COLO668 (cell line): ENCODE measurements at regions not wholly inside any gene's neighbourhood (a gene's known extent, or its start where the extent isn't known, plus 50 kb on each side); places are given as distances from the start of the nearest gene placed in this dataset.
"Not testable (repeated sequence)": the region's sequence is repeated elsewhere in the genome, so short reads cannot be mapped to it uniquely, and the experiment has no call there.

Experiments
- DNase-seq: peaks from one replicate; lab custom pipeline; 2025; ENCODE audit not compliant: unreplicated experiment; lab: John Stamatoyannopoulos, UW

DNA sequence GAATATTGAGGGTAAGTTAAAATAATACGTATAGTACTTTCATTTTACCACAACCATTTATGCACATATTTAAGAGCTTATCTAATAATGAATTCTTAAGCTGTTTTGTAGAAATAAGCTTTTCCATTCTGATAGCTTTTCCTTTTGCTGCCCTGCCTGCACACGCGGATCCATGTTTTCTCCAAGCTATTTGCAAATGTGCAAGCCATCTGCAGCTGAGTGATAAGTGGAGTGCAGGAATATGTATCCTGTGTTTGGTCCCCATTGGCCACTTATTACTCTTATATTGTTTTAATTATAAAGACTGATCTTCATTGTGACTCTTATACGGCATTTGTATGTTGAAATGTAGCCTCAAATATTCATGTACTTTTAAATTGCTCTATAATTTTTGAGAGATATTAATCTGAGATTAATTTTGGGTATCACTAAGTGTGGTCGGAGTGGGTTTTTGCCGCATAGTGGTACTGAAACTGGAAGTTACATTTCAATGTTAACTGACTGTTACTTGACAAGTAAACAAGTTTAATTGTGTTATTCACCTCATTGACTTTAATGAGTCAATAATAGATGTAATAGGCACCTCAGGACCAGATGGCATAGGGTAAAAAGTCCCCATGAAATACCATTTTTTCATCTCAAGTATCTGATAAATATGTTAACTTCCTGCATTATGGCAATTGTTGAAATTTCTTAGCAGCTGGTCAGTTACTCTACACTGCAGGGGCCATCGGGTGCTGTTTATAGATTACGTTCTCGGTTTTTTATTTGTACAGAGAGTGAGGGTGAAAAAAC lies 1567.4 kb downstream of the EFNB2 start:
- no peak for DNase-seq

DNA sequence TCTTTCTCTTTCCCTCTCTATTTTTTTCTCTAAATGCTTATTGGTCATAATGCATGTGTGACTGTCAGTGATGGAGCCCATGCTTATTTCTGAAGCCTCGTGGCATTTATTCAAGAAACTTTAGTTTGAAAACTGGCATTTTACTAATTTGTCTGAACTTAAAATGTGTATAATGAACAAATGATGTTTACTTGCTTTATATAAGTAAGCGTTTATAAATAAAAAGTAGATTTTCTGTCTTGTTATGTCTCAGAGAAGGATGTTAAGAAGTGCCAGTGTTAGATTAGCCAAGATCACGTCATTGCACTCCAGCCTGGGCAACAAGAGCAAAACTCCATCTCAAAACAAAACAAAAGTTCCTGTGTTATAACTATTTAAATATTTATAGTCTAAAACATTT lies 1568.1 kb downstream of the EFNB2 start:
- DNase-seq = no peak

- DNase-seq = no peak
Measured at GRCh38 chr13:104962411-104962810, 1573.1 kb downstream of the EFNB2 start.

DNA sequence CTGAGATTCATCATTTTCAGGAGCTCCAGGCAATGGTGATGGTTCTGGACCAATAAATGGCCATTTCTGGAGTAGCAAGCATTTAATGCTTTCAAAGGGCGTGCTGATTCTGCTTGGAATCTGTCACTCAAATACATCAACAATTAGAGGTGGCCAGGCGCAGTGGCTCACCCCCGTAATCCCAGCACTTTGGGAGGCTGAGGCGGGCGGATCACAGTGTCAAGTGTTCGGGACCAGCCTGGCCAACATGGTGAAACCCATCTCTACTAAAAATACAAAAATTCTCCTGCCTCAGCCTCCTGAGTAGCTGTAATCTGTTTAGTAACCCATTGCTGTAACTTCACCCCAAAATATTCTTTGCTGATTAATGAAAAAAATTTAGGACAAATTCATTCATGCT lies 1574.2 kb downstream of the EFNB2 start:
- no peak for DNase-seq

GRCh38 chr13:104954210-104954609 lies 1581.3 kb downstream of the EFNB2 start:
- no peak for DNase-seq

DNA sequence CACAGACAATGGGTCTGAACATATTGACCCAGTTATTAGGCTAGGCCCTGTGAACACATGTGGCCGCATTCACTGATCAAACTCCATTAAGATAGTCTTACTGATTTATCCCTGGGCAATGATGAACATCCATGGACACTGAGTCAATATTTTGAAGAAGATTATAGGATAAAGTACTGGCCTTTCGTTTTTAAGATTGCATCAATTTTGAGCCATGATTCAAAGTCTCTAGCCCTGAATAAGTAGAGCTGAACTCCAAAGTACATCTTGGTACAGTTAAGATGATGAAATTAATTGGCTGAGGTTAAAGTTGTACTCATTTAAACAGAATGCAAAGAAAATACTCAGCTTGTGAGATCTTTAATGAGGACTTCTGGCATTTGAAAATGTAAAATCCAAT lies 1581.9 kb downstream of the EFNB2 start:
- DNase-seq = no peak

GRCh38 chr13:104949840-104950740 lies 1585.4 kb downstream of the EFNB2 start:
- no peak for DNase-seq

- no peak for DNase-seq
Measured at GRCh38 chr13:104944176-104944575, 1591.3 kb downstream of the EFNB2 start.

DNA sequence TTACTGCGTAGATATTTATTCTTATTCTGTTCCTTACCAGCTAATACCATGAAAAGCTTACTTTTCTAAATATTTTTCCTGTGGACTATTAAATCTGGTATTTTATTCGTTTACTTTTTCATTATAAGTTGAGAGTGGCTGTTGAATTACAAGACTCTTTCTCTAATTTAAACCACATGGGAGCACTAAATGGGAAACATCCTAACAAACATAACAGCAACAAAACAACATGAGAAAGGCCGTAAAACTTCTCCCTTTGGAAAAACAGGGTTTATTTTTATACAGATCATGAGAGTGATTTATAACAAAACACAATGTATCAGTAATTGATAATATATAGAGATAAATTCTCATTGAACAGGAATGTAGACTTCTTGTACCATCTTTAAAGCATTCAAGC lies 1592.1 kb downstream of the EFNB2 start:
- no peak for DNase-seq

GRCh38 chr13:104937881-104938280 lies 1597.6 kb downstream of the EFNB2 start:
- no peak for DNase-seq

GRCh38 chr13:104936304-104936703 lies 1599.2 kb downstream of the EFNB2 start:
- no peak for DNase-seq

- not testable (repeated sequence) for DNase-seq
Measured at GRCh38 chr13:104920513-104920912, 1614.9 kb downstream of the EFNB2 start.

DNA sequence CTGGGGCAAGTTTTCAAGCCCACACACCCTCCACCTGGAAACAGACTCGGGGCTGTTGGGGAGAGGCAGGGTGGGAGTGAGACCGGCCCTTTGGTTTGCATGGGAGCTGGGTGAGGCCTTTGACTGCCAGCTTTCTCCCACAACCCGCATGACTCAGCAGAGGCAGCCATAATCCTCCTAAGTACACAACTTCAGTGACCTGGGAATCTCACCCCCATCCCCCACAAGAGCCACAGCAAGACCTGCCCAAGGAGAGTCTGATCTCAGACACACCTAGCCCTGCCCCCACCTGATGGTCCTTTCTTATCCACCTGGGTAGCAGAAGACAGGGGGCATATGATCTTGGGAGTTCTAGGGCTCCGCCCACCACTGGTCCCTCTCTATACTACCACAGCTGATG lies 1615.4 kb downstream of the EFNB2 start:
- DNase-seq = no peak

DNA sequence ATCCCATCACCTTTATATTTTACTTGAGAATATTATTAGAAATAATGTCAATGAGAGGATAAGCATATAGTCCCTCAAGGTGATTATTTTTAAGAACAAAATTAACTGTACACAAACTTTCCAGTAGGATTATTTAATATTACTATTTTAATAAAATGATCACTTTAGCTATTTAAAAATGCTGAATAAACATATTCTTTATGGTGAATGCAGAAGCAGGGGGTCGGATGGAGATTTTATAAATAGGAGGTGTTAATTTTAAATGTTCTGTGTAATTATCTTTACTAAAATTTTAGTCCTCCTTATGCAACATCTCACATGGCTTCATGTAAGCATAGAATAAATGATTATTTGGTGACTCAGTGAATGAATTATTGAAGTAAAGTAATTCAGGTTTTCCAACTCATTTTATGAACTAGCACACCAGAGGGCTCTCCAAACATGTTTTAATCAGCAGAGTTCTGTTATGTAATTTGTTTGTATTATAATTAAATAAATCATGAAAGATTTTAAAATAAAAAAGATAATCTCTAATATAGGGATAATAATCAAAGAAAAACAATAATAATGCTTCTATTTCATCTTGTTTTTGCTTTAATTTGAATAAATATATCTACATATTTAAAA lies 1635.2 kb downstream of the EFNB2 start:
- DNase-seq = no peak

DNA sequence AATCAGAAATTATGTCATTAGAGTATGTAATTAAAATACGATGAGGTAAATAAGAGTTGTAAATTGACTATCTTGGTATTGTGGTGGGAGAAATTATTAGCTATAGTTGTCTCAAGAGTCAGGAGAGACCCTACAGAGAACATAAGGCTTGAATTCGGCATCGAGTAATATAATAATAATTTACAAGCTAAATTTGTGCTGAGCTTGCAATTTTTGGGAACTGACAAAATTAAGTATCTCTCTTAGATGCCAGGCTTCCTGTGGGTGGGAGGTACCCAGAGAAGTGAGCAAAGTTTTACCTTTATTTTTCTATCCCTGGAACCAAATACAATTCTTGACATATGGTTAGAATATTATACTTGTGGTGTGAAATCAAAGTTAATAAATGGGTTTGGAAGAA lies 1637.0 kb downstream of the EFNB2 start:
- no peak for DNase-seq

- no peak for DNase-seq
Measured at GRCh38 chr13:104895521-104895920, 1639.9 kb downstream of the EFNB2 start.

- DNase-seq = no peak
Measured at GRCh38 chr13:104875038-104875754, 1660.3 kb downstream of the EFNB2 start.

DNA sequence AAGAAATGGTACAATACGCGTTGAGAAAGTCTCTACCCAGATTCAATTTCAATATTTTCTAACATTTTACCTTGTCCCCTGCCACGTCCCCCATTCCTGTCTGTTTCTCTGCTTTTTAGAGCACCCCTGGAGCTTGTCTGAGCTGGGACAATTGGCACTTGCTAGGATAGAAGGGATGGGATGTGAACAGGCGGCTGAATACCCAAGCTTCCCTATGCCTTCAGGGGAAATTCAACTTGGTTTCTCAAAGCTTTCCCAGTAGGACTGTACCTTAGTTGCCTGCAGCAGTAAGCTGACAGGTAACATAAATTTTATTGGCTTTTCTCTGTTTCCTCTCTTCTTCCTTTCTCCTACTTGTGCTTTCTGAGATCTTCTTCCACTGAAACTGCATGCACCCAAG lies 1663.3 kb downstream of the EFNB2 start:
- no peak for DNase-seq

GRCh38 chr13:104871456-104871855 lies 1664.0 kb downstream of the EFNB2 start:
- no peak for DNase-seq

DNA sequence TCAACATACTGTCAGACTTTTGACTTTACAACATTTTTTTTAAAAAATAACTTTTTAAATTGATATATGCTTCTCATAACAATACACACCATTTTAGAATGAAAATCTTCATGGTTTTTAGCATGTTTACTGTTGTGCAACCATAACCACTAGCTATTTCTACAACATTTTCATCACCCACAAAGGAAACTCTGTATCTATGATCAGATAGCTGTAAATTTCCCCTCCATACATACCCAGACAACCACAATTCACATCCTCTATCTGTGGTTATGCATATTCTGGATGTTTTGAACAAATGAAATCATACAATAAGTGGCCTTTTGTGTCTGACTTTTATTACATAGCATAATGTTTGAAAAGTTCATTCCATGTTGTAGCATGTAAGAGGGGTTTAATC lies 1666.0 kb downstream of the EFNB2 start:
- no peak for DNase-seq

DNA sequence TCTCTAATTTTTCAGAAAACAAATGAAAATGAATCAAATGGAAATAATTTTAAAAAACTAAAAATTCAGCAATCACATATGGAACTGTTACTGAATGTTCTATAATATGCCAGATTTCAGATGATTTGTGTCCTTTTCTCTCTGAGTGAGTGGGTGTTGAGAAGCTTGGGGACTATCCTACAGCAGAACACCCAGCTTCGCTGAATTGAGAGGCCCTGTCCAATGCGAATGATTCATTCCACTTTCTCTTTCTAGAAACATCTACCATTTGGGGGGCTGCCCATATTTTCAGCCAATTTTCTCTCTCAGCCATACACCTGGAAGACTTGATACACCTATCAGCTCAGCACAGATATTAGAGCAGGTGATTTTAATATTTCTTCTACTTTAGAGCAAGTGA lies 1666.7 kb downstream of the EFNB2 start:
- no peak for DNase-seq
